HuH-7 (cell line): ENCODE measurements at regions not wholly inside any gene's neighbourhood (a gene's known extent, or its start where the extent isn't known, plus 50 kb on each side); places are given as distances from the start of the nearest gene placed in this dataset.
"Not testable (repeated sequence)": the region's sequence is repeated elsewhere in the genome, so short reads cannot be mapped to it uniquely, and the experiment has no call there.

Experiments used
- DNase-seq: peaks from one replicate; pipeline ENCODE4 v3.0.0; 2011; ENCODE audit warnings: low spot score

DNA sequence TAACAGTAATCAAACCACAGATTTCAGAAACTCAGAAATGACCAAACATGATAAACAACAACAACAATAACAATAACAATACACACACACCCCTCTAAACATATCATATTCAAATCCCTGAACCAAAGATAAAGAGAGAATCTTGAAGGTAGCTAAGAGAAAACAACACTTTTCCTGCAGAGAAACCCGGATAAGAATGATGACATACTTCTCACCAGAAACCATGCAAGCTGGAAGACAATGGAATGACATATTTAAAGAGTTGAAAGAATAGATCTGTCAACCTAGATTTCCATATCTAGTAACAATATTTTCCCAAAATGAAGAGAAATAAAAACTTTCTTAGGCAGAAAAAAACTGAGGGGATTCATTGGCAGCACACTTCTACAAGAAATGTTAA lies 138.1 kb downstream of the LIG4 start:
- no peak for DNase-seq

DNA sequence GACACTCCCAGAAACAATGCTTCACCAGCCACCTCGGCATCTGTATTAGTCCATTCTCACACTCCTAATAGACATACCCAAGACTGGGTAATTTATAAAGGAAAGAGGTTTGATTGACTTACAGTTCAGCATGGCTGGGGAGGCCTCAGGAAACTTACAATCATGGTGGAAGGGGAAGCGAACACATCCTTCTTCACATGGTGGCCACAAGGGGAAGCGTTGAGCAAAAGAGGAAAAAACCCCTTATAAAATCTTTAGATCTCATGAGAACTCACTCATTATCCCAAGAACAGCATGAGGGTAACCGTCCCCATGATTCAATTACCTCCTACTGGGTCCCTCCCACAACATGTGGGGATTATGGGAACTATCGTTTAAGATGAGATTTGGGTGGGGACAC lies 140.9 kb downstream of the LIG4 start:
- DNase-seq = not testable (repeated sequence)

GRCh38 chr13:108070925-108071324 lies 144.4 kb downstream of the LIG4 start:
- DNase-seq = no peak

DNA sequence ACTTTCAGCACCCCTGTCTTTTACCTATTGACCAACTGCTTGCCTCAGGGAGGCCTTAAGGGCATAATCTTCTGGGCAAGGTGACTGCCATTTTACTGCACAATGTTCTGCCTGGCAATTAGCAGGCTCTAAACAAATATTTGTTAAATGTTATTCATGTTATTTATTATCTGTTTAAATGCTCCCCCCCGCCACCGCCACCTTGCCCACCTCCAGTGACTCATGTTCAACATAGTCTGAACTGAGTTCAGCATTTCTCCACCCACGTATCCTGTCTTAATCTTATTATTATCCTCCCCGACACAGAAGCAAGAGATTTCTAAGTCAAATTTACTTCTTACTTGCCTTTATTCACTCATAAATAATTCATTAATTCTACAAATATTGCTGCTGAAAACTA lies 144.8 kb downstream of the LIG4 start:
- no peak for DNase-seq

DNA sequence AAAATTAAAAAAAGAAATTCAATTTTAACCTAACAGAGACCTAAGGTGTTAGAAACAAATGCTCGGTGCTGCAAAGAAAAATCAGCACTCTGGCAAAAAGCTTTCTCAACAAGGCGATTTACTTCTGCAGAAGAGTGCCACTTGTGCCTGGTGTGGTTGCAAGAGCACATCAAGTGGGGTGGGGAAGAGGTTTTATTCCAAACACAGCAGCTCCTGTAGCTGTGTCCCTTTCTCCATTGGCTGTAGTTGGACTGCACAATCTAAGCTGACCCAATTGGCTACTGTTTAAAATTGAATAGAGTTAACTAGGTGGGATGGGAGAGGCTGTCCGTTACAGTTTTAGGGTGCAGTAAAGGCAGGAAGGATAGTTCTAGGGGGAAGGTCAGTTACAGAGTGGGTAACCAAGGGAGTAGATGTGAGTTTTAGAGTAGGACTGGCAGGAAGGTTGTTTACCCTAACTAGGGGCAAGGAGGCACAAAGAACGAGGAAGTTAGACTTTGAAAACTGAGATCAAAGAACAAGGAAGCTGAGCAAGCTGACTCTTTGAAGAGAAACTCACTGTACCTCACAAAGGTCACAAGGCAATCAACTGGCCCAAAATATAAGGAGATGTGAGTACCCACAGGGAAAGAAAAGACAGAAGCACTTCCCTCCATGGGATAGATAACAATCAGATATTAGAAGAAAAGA lies 145.7 kb downstream of the LIG4 start:
- DNase-seq = no peak

DNA sequence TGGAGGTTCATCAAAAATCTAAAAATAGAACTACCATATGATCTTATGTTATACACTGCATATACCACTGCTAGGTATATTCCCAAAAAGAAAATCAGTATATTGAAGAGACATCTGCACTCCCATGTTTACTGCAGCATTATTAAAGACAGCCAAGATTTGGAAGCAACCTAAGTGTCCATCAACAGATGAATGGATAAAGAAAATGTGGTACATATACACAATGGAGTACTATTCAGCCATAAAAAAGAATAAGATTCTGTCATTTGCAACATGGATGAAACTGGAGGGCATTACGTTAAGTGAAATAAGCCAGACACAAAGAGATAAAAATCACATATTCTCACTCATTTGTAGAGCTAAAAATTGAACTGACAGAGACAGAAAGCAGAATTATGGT lies 151.0 kb downstream of the LIG4 start:
- not testable (repeated sequence) for DNase-seq

- DNase-seq = no peak
Observed at GRCh38 chr13:108060111-108060510, 155.2 kb downstream of the LIG4 start.

DNA sequence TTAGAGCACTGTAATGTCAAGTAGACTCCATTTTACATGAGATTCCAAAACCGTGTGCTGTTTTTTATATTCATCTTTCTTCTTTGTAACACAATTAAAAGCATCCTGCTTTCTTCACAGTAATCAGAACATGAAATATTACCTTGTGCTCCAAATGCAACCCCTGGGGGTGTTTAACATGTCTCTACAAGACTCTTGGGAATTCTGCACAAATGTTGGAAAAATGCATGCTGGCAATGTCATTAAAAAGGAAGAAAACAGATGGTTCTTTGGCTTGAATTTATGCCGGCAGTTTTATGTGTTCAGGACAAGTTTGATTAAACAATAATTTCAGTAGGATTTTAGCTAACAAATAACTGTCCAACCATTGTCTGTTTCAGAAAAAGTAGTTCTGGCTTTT lies 159.1 kb downstream of the LIG4 start:
- no peak for DNase-seq

DNA sequence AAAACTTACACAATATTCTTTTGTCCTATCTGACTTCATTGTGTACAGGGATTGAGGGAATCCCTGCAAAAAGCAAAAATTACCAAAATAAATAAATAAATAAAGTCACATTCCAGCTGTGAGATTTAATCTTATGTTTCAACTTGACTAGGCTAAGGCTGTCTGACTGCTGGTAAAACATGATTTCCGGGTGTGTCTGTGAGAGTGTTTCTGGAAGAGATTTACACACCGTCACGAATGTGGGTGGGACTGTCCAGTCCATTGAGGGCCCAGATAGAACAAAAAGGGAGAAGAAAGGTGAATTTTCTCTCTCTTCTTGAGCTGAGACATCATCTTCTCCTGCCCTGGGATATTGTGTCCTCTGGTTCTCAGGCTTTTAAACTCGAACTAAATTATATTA lies 166.1 kb downstream of the LIG4 start:
- no peak for DNase-seq

GRCh38 chr13:108044954-108045353 lies 170.4 kb downstream of the LIG4 start:
- no peak for DNase-seq

DNA sequence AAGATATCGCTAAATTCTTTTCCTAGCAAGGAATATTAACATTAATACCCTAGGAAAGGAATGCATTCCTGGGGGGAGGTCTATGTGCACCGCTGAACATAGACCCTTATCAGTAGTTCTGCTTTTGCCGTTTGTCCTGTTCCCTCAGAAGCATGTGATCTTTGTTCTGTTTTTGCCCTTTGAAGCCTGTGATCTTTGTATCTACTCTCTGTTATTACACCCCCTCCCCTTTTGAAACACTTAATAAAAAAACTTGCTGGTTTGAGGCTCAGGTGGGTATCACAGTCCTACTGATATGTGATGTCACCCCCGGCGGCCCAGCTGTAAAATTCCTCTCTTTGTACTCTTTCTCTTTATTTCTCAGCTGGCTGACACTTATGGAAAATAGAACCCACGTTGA lies 172.5 kb downstream of the LIG4 start:
- DNase-seq = not testable (repeated sequence)

DNA sequence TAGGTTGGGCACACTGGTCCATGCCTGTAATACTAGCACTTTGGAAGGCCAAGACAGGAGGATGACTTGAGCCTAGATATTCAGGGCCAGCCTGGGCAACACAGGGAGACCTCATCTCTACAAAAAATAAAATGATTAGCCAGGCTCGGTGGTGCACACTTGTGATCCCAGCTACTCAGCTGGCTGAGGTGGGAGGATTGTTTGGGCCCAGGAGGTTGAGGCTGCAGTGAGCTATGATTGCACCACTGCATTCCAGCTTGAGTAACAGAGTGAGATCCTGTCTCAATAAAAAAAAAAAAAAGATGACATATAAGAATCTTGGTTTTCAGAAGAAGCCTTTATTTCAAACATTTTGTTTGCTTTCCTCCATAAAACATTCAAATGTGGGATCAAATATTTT lies 178.0 kb downstream of the LIG4 start:
- DNase-seq = no peak

DNA sequence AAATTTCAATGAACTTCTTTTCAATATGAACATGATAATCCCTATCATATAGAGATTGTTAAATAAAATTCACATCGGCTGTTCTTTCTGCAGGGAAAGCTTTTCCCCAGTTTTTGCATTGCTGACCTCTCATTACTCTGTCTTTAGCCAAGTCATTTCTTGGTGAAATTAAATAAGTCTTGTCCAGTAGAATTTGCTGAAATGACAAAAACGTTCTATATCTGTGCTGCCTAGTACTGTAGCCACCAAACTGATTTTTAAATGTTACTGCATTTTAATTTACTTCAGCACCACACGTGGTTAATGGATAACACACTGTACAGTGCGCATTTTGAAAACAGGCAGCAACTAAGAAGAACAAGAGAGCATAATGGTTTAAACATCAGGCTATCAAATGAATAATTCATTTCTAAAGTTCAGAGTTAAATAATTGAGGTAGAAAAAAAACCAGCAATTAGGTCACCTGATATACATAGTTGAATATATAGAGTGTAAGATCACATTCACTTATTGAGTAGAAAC lies 178.9 kb downstream of the LIG4 start:
- DNase-seq = no peak

GRCh38 chr13:108034909-108035410 lies 180.4 kb downstream of the LIG4 start:
- DNase-seq = no peak

DNA sequence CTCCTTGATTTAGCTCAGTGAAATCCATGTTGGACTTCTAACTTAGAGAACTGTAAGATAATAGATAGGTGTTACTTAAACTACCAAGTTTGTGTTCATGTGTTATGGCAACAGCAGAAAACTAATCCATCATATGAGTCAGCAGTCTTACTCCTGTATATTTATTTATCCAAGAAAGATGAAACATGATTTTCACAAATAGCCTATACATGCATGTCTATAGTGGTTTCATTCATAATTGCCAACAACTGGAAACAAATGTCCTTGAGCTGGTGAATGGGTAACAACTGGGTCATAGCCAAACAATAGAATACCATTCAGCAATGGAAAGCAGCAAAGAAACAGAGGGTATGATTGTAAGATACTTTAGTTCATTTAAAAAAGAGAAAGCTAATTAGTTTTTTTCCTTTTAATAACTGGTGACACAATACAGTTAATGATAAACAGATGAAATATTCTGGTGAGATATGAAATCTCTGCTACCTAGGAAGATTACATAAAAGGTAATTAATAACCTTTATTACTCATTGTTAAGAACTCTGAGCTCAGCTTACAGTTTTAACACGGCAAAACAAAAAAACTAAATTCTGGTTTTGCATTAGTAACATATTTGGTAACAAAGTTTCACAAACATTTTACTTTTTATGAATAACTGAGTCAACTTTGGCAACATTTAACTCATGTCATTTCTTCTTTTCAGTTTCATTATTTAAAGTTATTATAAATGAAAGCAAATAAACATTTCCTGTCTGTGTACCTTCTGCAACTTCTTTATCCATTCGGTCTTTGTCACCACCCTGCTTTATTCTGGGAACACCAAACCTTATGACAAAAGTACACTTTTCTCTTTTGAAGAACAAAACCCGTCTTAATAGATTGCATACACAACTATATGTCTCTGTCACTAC lies 181.3 kb downstream of the LIG4 start:
- no peak for DNase-seq

GRCh38 chr13:108031865-108032264 lies 183.5 kb downstream of the LIG4 start:
- no peak for DNase-seq

DNA sequence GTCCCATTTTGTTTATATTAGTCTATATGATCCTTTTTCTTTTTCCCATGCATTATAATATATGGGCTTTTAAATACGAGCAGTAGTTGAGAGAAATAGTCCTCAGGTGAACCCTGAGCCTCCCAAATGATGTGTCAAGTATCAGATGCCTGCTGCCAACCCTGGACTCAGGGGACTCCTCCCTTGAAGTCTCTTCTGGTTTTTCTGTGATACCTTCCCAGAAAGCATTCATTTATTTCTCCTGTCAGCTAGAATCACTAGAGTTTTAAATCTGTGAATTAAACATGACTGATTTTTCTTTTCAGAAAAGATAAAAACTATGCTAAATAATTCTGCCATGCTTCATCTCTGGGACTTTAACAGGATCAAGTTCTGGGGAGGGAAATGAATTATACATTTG lies 184.6 kb downstream of the LIG4 start:
- no peak for DNase-seq

DNA sequence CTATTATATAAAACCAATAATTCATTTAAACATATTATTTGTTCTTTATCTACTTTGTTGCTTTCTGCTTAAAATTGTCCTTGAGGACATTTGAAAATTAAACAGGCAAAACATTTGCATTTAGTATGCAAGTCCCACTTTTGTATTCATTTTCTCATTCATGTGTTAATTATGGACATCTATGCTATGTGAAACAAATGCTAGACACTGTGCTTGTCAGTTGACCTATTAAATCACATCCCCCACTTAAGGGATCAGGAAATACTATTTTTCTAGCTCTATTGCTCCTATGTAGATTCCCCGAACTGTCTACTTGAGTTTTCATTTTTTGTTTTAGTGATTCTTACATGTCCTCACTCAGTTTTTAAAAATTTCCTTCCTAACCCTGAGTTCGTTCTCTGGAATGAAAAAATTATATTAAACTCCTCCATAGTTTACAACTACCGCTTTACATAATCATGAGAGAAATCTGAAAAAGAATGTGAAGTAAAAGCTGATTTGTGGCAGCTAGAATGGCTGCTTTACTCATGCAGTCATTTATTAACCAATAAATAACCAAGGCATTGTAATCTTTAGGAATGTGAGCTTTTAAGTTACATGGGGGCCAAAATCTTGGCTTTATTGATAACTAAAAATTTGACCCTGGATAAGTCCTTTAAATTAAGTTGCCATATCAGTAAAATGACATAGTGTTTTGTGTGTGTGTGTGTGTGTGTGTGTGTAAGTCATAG lies 188.5 kb downstream of the LIG4 start:
- DNase-seq = no peak

- no peak for DNase-seq
Observed at GRCh38 chr13:108020027-108020426, 195.3 kb downstream of the LIG4 start.

GRCh38 chr13:108018371-108018870 lies 196.9 kb downstream of the LIG4 start:
- DNase-seq = no peak

GRCh38 chr13:108006619-108007018 lies 208.7 kb downstream of the LIG4 start:
- DNase-seq = no peak

DNA sequence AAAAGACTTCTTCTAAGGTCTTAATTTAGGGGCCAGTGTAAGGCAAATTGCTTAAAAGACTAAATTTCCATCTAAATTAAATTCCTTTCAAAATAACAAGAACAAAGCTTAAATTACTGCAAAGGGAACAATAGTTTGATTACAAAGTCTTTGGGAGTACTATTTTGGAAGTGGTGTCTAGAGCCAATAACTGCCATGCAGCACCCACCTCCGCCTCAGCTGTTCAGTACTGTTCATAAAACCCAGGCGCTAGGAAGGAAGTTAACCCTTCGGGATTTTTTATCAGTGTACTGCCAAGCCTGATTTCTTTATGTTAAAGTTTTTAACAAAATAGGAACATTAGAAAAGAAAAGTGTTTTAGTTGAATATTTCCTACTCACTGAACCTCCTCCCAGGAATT lies 210.1 kb downstream of the LIG4 start:
- DNase-seq = no peak
